GM19238 (cell line): ENCODE measurements at regions not wholly inside any gene's neighbourhood (a gene's known extent, or its start where the extent isn't known, plus 50 kb on each side); places are given as distances from the start of the nearest gene placed in this dataset.
"Not testable (repeated sequence)": the region's sequence is repeated elsewhere in the genome, so short reads cannot be mapped to it uniquely, and the experiment has no call there.

Experiments
- DNase-seq: peaks from one replicate; pipeline ENCODE4 v3.0.0; 2011; ENCODE audit warnings: low spot score; ENCODE audit not compliant: insufficient read length

DNA sequence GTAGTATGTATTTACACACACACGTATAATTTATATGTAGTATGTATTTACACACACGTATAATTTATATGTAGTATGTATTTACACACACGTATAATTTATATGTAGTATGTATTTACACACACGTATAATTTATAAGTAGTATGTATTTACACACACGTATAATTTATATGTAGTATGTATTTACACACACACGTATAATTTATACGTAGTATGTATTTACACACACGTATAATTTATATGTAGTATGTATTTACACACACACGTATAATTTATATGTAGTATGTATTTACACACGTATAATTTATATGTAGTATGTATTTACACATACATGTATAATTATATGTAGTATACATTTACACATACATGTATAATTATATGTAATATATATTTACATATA is 398.5 kb upstream of the CRIM1 start:
- not testable (repeated sequence) for DNase-seq

DNA sequence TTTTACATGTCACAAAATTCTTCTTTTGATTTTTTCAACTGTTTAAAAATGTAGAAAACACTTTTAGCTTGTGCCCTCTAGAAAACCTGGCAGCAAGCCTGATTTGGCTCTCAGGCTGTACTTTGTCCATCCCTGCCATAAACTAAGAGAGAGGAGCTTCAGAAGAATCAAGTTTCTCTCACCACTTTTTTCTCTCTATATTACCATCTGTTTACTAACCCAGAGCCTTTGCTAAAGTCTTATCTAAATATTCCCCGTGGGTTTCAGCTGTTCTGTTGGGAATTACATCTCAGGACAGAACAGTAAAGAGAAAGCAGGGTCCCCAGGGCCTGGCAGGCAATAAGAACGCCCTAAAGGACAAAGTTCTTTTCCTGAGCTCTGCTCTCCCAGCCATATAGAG is 409.1 kb upstream of the CRIM1 start:
- no peak for DNase-seq

GRCh38 chr2:35938838-35939237 is 416.7 kb upstream of the CRIM1 start:
- no peak for DNase-seq

DNA sequence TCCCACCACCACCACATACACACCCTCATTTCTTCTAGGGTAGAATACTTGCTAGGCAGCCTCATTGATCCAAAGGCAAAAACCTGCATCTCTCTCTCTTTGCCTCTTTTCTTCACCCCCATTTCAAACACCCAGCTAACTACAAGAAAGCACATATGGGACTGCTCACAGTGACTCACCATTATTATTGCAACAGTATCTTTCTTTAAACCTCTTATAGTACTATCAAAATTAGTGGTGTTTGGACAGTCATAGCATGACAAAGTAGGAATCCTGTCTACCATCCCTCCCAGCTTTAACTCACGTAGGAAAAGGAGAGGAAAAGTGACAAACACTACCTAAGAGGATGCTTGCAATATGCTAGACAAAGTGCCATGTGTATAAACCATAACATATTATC is 422.5 kb upstream of the CRIM1 start:
- no peak for DNase-seq

- DNase-seq: no peak
Observed at GRCh38 chr2:35932276-35932963, 423.2 kb upstream of the CRIM1 start.

GRCh38 chr2:35931626-35932025 is 424.0 kb upstream of the CRIM1 start:
- no peak for DNase-seq

DNA sequence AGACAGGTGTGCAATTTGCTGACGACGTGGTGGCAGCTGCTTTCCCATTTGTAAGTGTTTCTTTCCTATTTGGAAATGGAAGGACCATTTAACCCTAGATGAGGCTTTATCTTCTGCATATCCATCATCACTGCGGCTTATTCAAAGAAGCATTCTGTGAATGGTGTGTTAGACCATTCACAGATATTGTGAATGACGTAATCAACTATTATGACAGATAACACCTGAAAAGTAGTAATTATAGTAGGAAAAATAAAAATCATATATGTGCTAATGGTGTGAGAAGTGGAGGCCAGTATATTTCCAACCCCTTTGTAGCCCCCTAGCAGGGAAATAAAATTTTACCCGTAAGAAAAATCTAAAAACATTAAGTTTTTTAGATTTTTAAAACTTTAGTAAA is 424.5 kb upstream of the CRIM1 start:
- DNase-seq: no peak

- DNase-seq: no peak
Observed at GRCh38 chr2:35929551-35929950, 426.0 kb upstream of the CRIM1 start.

DNA sequence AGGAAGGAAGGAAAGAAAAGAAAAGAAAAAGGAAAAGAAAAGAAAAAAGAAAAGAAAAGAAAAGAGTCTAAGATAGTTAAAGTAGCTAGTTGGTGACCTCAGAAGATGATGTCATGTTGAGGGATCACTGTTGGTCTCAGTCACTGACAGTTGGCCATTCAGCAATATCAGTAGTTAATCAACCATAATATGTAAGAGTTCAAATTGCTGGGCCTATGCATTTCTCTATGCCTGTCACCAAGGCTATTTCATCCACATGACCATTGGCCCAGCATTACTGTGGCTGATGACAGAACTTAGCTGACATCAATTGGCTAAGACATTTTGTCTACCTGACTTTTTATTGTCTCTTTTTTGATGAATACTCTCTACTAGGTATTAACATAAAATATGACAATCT is 435.5 kb upstream of the CRIM1 start:
- no peak for DNase-seq

DNA sequence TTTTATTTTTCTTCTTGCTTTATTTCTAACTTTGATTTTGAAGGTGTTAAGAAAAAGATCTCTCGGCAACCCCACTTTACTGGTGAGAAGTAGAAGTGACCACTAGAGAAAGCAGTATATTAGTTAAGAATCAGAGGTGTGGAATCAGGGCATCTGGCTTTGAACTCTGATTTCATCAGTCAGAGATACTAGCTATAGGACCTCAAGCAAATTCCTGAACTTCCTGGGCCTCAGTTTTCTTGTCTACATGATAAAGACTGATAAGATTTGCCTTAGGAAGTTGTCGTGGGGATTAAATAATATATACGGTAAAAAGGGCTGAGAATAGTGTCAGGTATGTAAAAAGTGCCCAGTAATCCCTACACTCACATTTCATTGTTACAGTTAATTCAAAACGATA is 440.3 kb upstream of the CRIM1 start:
- no peak for DNase-seq

DNA sequence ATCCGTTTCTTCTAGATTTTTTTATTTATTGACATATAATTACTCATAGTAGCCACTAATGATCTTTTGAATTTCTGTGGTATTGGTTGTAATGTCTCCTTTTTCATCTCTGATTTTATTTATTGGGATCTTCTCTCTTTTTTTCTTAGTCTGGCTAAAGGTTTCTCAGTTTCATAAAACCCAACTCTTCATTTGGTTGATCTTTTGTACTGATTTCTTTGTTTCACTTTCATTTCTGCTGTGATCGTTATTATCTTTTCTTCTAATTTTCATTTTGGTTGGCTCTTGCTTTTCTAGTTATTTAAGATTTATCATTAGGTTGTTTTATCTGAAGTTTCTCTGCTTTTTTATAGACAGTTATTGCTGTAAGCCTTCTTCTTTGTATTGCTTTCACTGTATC is 463.6 kb upstream of the CRIM1 start:
- no peak for DNase-seq

GRCh38 chr2:35891528-35891927 is 464.1 kb upstream of the CRIM1 start:
- DNase-seq: no peak

DNA sequence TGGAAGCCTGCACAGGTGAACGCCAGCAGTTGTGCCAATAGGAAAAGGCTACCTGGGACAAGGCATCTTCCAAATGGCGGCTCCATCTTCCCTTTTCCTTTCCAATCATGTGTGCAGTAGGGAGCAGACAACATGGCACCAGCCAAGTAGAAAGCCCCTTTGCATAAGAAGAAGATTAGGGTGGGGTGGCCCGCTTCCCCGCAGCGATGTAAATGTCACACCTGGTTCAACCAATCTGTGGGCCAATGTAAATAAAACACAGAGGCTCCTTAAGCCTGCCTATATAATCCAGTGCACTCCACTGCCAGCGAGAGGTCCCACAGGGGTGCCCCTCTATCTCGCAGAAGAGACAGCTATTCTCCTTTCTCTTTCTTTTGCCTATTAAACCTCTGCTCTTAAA is 468.4 kb upstream of the CRIM1 start:
- DNase-seq: no peak

- DNase-seq: no peak
Observed at GRCh38 chr2:35873921-35874320, 481.7 kb upstream of the CRIM1 start.

- DNase-seq: no peak
Observed at GRCh38 chr2:35871672-35872071, 483.9 kb upstream of the CRIM1 start.

- no peak for DNase-seq
Observed at GRCh38 chr2:35870713-35871112, 484.9 kb upstream of the CRIM1 start.

DNA sequence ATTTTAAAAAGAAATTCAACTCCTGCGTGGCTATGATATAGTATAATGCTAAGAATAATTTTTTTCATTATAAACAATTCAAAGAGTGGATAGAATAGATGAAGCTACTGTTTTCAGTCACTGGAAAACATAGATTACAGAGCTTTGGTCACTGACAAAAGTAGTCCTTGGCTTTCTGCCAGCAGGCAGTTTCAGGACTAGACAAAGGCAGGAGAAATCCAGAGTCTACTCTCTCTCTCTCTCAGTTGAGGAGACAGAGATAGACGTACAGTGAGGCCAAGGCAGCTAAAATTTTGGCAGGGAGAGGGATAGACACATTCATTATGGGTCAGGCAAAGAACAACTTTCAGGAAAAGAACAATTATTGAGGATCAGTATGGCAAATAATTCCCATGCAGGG is 491.4 kb upstream of the CRIM1 start:
- DNase-seq: no peak

- no peak for DNase-seq
Observed at GRCh38 chr2:35858216-35858615, 497.4 kb upstream of the CRIM1 start.

DNA sequence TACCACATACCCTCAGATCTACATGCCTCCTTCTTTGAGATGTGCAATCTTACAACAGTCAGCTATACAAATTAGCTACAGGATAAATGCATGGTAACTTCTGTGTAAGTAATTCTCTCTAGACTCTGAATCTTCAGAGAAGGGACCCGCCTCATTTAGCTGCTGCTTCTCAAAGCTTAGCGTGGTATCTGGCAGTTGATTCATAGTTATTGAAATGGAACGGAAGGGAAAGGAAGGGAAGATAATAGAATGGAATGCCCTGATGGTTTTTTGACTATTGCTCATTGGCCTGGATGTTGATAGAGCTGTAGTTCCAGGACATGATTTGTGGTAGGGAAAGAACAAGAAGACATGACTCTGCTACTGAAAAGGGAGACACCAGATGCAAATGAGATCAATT is 498.1 kb upstream of the CRIM1 start:
- no peak for DNase-seq

DNA sequence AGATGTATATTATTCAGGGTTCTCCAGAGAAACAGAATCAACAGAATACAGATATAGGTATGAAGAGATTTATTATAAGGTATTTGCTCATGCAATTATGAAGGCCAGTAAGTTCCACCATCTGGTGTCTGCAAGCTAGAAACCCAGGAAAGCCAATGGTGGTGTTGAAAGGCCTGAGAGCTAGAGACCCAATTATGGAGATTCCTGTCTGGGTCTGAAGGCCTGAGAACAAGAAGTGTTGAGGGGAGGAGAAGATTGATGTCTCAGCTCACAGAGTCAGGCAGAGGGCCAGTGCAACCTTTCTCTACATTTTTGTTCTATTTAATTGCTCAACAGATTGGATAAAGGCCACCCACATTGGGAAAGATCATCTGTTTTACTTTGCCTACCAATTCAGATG is 524.2 kb upstream of the CRIM1 start:
- DNase-seq: no peak

DNA sequence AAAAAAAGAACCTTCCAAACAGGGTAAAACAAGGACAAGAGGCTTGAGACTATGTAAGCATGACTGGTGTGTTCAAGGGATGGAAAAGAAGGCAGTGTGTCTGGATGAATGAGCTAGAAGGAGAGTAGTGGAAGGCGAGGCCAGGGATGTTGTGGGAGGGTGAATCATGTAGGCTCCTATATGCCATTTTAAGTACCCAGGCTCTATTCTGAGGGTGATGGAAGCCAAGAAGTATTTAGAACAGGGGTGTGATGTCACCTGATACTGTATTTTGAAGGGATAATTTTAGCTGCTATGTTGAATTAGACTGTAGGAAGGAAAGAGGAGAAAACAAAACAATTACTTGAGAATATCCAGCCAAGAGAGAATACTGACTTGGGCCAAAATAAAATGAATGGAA is 524.7 kb upstream of the CRIM1 start:
- DNase-seq: no peak

- no peak for DNase-seq
Observed at GRCh38 chr2:35827086-35827485, 528.5 kb upstream of the CRIM1 start.

DNA sequence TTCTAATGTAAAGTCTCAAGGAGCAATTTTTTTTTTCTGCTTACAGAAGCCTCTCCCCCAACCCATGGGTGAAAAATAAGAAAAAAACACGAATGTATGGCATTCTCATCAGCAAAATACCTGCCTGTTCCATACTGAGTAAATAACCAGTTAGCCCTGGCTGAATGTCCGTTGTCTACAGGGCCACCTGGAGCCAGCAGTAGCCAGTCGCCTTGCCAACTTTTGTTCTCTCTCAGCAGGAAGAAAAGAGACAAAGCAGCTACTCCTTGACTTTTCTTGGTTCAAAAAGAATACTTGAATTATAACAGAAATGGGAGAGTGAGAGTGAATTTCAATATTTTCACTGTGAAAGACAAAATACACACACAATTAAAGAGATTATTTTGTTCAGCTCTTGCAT is 532.9 kb upstream of the CRIM1 start:
- no peak for DNase-seq

- no peak for DNase-seq
Observed at GRCh38 chr2:35821675-35822074, 533.9 kb upstream of the CRIM1 start.
